Lower lobe of right lung (tissue), 2 donors: ENCODE measurements at regions not wholly inside any gene's neighbourhood (a gene's known extent, or its start where the extent isn't known, plus 50 kb on each side); places are given as distances from the start of the nearest gene placed in this dataset.

Experiments
- ATAC-seq, 2 donors: fragments of 200-7000 bp; cut with Tn5 transposase; one replicate each; pipeline ENCODE4 v1.9.1; 2020 to 2022; ENCODE audit warnings: mild to moderate bottlenecking in 2 of 2, moderate library complexity in 2 of 2
- DNase-seq: peaks from one replicate; pipeline ENCODE4 v3.0.0-alpha.2; 2020
- H3K27ac ChIP-seq: fragments of 200-600 bp; one replicate; pipeline ENCODE4 v1.8.0; 2022
- H3K27me3 ChIP-seq: fragments of 200-600 bp; one replicate; pipeline ENCODE4 v1.8.0; 2022; ENCODE audit warnings: low read depth
- H3K36me3 ChIP-seq: fragments of 200-600 bp; one replicate; pipeline ENCODE4 v1.8.0; 2022; ENCODE audit warnings: mild to moderate bottlenecking
- H3K4me1 ChIP-seq: fragments of 200-600 bp; one replicate; pipeline ENCODE4 v1.8.0; 2022
- H3K4me3 ChIP-seq: fragments of 200-600 bp; one replicate; pipeline ENCODE4 v1.8.0; 2022; ENCODE audit warnings: mild to moderate bottlenecking
- H3K9me3 ChIP-seq: fragments of 200-600 bp; one replicate; pipeline ENCODE4 v1.8.0; 2022
- CTCF ChIP-seq: fragments of 200-600 bp; IDR thresholded peaks from one replicate; pipeline ENCODE4 v1.8.0; 2022; ENCODE audit warnings: antibody characterized with exemption, mild to moderate bottlenecking
- intact Hi-C: fragments of 100-400 bp; cut with DNase I; formaldehyde crosslinking; loops from one replicate; pipeline ENCODE4 v1.11.0; 2022
- donor health status: DM: no; HTN: yes; CAD: no; lungs with severe emphysema.

GRCh38 chr7:46230298-46230989 lies 309.4 kb upstream of the IGFBP3 start:
- Histone ChIP-seq H3K36me3 (no peaks in the 10 kb centered on the region), H3K4me3 (no peak overlapping the region), H3K27me3 (no peaks in the 10 kb centered on the region), H3K27ac (no peak overlapping the region), H3K9me3 (no peaks in the 10 kb centered on the region), H3K4me1 (no peaks in the 10 kb centered on the region)
- DNase-seq (no peak), ATAC-seq (no peak)
- no peak for TF ChIP-seq CTCF
- intact Hi-C loops: no loop called here

GRCh38 chr7:46229409-46229808 lies 308.3 kb upstream of the IGFBP3 start:
- no peaks in the 10 kb centered on the region for H3K36me3 ChIP-seq
- H3K27me3 ChIP-seq: no peaks in the 10 kb centered on the region
- H3K9me3 ChIP-seq: no peaks in the 10 kb centered on the region
- intact Hi-C loops: no loop called here
- ATAC-seq: no peak
- no peak for DNase-seq
- no peak for TF ChIP-seq CTCF
- no peaks in the 10 kb centered on the region for H3K4me1 ChIP-seq
- no peak overlapping the region for H3K27ac ChIP-seq
- no peak overlapping the region for H3K4me3 ChIP-seq

- no peaks in the 10 kb centered on the region for H3K27me3 ChIP-seq
- intact Hi-C loops: no loop called here
- ATAC-seq (no peak), DNase-seq (no peak)
- no peak overlapping the region for H3K27ac ChIP-seq
- H3K4me3 ChIP-seq: no peak overlapping the region
- no peaks in the 10 kb centered on the region for H3K4me1 ChIP-seq
- no peak for TF ChIP-seq CTCF
- H3K36me3 ChIP-seq: no peaks in the 10 kb centered on the region
- no peaks in the 10 kb centered on the region for H3K9me3 ChIP-seq
These were observed 305.8 kb upstream of the IGFBP3 start for GRCh38 chr7:46226860-46227259.

- no peak overlapping the region for H3K4me3 ChIP-seq
- H3K27me3 ChIP-seq: no peaks in the 10 kb centered on the region
- no peaks in the 10 kb centered on the region for H3K36me3 ChIP-seq
- TF ChIP-seq CTCF: no peak
- no peaks in the 10 kb centered on the region for H3K9me3 ChIP-seq
- intact Hi-C loops: no loop called here
- H3K4me1 ChIP-seq: no peaks in the 10 kb centered on the region
- H3K27ac ChIP-seq: no peak overlapping the region
- no peak for DNase-seq
- ATAC-seq: no peak
These were observed 303.3 kb upstream of the IGFBP3 start for GRCh38 chr7:46224363-46224762.

GRCh38 chr7:46220066-46220630 lies 299.1 kb upstream of the IGFBP3 start:
- Histone ChIP-seq H3K9me3 (no peaks in the 10 kb centered on the region), H3K27ac (no peak overlapping the region), H3K4me3 (no peak overlapping the region), H3K4me1 (no peaks in the 10 kb centered on the region), H3K36me3 (no peaks in the 10 kb centered on the region), H3K27me3 (no peaks in the 10 kb centered on the region)
- ATAC-seq (no peak), DNase-seq (no peak)
- intact Hi-C loops: no loop called here
- no peak for TF ChIP-seq CTCF
